HEK293 (cell line): ENCODE measurements at regions not wholly inside any gene's neighbourhood (a gene's known extent, or its start where the extent isn't known, plus 50 kb on each side); places are given as distances from the start of the nearest gene placed in this dataset.

ENCODE experiments used
- ATF2 ChIP-seq: fragments of 450-650 bp; formaldehyde crosslinking; IDR thresholded peaks from 2 replicates; pipeline ENCODE4 v1.5.1; 2016; ENCODE audit warnings: missing biosample characterization, missing genetic modification characterization, low read depth
- CTCF ChIP-seq: fragments of 450-650 bp; formaldehyde crosslinking; IDR thresholded peaks from 2 replicates; pipeline ENCODE4 v1.5.1; 2016; ENCODE audit warnings: missing biosample characterization, missing genetic modification characterization
- PRDM4 ChIP-seq: fragments of 450-650 bp; formaldehyde crosslinking; IDR thresholded peaks from 2 replicates; pipeline ENCODE4 v1.5.1; 2017; ENCODE audit warnings: missing biosample characterization, missing genetic modification characterization
- ZBTB11 ChIP-seq: fragments of 450-650 bp; formaldehyde crosslinking; conservative IDR thresholded peaks from 2 replicates; pipeline ENCODE4 v1.5.1; 2016; ENCODE audit warnings: low read depth, missing biosample characterization, missing genetic modification characterization
- ZNF639 ChIP-seq: fragments of 450-650 bp; formaldehyde crosslinking; IDR thresholded peaks from 2 replicates; pipeline ENCODE4 v1.5.1; 2016; ENCODE audit warnings: missing biosample characterization, missing genetic modification characterization
- ZNF707 ChIP-seq: fragments of 450-650 bp; formaldehyde crosslinking; IDR thresholded peaks from 2 replicates; pipeline ENCODE4 v1.5.1; 2016; ENCODE audit warnings: missing biosample characterization, missing genetic modification characterization
- ZSCAN5A ChIP-seq: fragments of 450-650 bp; formaldehyde crosslinking; IDR thresholded peaks from 2 replicates; pipeline ENCODE4 v1.5.1; 2016; ENCODE audit warnings: missing biosample characterization, missing genetic modification characterization

GRCh38 chr10:128739930-128740329 is 613.7 kb upstream of the MKI67 start:
- no peak; the same call in 1 of the 2 replicates for TF ChIP-seq CTCF (tag by site-specific recombination)
- TF ChIP-seq ZSCAN5A (tag by site-specific recombination), result no peak
- TF ChIP-seq ZBTB11, result no peak
- TF ChIP-seq ATF2, result no peak
- no peak for TF ChIP-seq ZNF639
- TF ChIP-seq ZNF707 (tag by site-specific recombination), result no peak
- no peak for TF ChIP-seq PRDM4 (tag by site-specific recombination)
